ENCODE measurements at regions not wholly inside any gene's neighbourhood (a gene's known extent, or its start where the extent isn't known, plus 50 kb on each side); places are given as distances from the start of the nearest gene placed in this dataset.
A peak's percentile ranks its signal among the peaks of the same experiment; 100 is the strongest.
"Not testable (repeated sequence)": the region's sequence is repeated elsewhere in the genome, so short reads cannot be mapped to it uniquely, and the experiment has no call there.

- in situ Hi-C loops (cut with HindIII; ENCODE audit: low sequenced_read_pairs): no loop called here
- no peak overlapping the region for H3K4me3 ChIP-seq (ENCODE audit: low read depth, low read length)
- TF ChIP-seq CTCF (IDR thresholded peaks at IDR 0.05; ENCODE audit: low read depth, low read length): no peak
- DNase-seq (ENCODE audit: low read depth, low spot score): no peak
Observed at GRCh38 chr2:210998334-210998733, 441.9 kb downstream of the CPS1 start.

- no peak for DNase-seq (ENCODE audit: low read depth, low spot score)
- in situ Hi-C loops (cut with HindIII; ENCODE audit: low sequenced_read_pairs): no loop called here
- no peak for TF ChIP-seq CTCF (IDR thresholded peaks at IDR 0.05; ENCODE audit: low read depth, low read length)
- no peak overlapping the region for H3K4me3 ChIP-seq (ENCODE audit: low read depth, low read length)
Observed at GRCh38 chr2:211014376-211014775, 458.0 kb downstream of the CPS1 start.

GRCh38 chr2:211014906-211015305 lies 458.5 kb downstream of the CPS1 start:
- no peak overlapping the region for H3K4me3 ChIP-seq (ENCODE audit: low read depth, low read length)
- in situ Hi-C loops (cut with HindIII; ENCODE audit: low sequenced_read_pairs): no loop called here
- no peak for TF ChIP-seq CTCF (IDR thresholded peaks at IDR 0.05; ENCODE audit: low read depth, low read length)
- DNase-seq (ENCODE audit: low read depth, low spot score): no peak

- H3K4me3 ChIP-seq (ENCODE audit: low read depth, low read length); DNase-seq (ENCODE audit: low read depth, low spot score); in situ Hi-C loops (cut with HindIII; ENCODE audit: low sequenced_read_pairs): not testable (repeated sequence)
Observed at GRCh38 chr2:211025089-211025488, 468.7 kb downstream of the CPS1 start.

GRCh38 chr2:211026109-211026508 lies 469.7 kb downstream of the CPS1 start:
- TF ChIP-seq CTCF (IDR thresholded peaks at IDR 0.05; ENCODE audit: low read depth, low read length): no peak
- in situ Hi-C loops (cut with HindIII; ENCODE audit: low sequenced_read_pairs): no loop called here
- no peak overlapping the region for H3K4me3 ChIP-seq (ENCODE audit: low read depth, low read length)
- no peak for DNase-seq (ENCODE audit: low read depth, low spot score)

- TF ChIP-seq CTCF (IDR thresholded peaks at IDR 0.05; ENCODE audit: low read depth, low read length): no peak
- no peak for DNase-seq (ENCODE audit: low read depth, low spot score)
- in situ Hi-C loops (cut with HindIII; ENCODE audit: low sequenced_read_pairs): no loop called here
- no peak overlapping the region for H3K4me3 ChIP-seq (ENCODE audit: low read depth, low read length)
Observed at GRCh38 chr2:211027976-211028375, 471.6 kb downstream of the CPS1 start.

GRCh38 chr2:211033765-211034164 lies 477.4 kb downstream of the CPS1 start:
- TF ChIP-seq CTCF (IDR thresholded peaks at IDR 0.05; ENCODE audit: low read depth, low read length): peak; percentile 50
- H3K4me3 ChIP-seq (ENCODE audit: low read depth, low read length): no peak overlapping the region
- in situ Hi-C loops (cut with HindIII; ENCODE audit: low sequenced_read_pairs): no loop called here
- no peak for DNase-seq (ENCODE audit: low read depth, low spot score)

All from astrocyte of the spinal cord (primary cell).